Astrocyte (in vitro differentiated cells and primary cell): ENCODE measurements at regions not wholly inside any gene's neighbourhood (a gene's known extent, or its start where the extent isn't known, plus 50 kb on each side); places are given as distances from the start of the nearest gene placed in this dataset.

Experiments used
- EZH2 ChIP-seq: IDR thresholded peaks from 2 replicates; pipeline ENCODE4 v1.6.1; 2012; ENCODE audit warnings: mild to moderate bottlenecking, low read length, inconsistent platforms; ENCODE audit not compliant: insufficient read depth
- TF ChIP-seq, protein P1 (sequence below): IDR thresholded peaks from 2 replicates; pipeline ENCODE4 v1.5.1; 2011; ENCODE audit warnings: low read depth, mild to moderate bottlenecking, inconsistent platforms, low read length, moderate library complexity; ENCODE audit not compliant: insufficient read depth

DNA sequence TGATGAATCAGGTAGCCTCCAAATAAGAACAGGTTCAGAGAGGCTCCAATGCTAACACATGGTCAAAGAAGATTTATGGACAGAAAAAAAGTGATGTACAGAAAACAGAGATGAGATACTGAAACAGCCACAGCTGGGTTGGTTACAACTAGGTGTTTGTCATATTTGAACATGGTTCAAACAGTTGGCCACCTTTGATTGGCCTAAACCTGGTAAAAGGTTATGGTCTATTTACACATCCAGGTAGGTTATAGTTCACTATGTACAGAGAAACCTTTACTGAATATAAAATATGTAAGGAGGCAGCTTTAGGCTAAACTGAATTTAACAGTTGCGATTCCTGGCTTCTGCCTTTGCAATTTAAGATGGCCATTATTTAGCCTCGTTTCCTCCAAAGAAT lies 134.0 kb upstream of the ZNF366 start:
- TF ChIP-seq, protein P1, sequence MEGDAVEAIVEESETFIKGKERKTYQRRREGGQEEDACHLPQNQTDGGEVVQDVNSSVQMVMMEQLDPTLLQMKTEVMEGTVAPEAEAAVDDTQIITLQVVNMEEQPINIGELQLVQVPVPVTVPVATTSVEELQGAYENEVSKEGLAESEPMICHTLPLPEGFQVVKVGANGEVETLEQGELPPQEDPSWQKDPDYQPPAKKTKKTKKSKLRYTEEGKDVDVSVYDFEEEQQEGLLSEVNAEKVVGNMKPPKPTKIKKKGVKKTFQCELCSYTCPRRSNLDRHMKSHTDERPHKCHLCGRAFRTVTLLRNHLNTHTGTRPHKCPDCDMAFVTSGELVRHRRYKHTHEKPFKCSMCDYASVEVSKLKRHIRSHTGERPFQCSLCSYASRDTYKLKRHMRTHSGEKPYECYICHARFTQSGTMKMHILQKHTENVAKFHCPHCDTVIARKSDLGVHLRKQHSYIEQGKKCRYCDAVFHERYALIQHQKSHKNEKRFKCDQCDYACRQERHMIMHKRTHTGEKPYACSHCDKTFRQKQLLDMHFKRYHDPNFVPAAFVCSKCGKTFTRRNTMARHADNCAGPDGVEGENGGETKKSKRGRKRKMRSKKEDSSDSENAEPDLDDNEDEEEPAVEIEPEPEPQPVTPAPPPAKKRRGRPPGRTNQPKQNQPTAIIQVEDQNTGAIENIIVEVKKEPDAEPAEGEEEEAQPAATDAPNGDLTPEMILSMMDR = no peak
- no peak for TF ChIP-seq EZH2
